ENCODE measurements at regions not wholly inside any gene's neighbourhood (a gene's known extent, or its start where the extent isn't known, plus 50 kb on each side); places are given as distances from the start of the nearest gene placed in this dataset.

DNA sequence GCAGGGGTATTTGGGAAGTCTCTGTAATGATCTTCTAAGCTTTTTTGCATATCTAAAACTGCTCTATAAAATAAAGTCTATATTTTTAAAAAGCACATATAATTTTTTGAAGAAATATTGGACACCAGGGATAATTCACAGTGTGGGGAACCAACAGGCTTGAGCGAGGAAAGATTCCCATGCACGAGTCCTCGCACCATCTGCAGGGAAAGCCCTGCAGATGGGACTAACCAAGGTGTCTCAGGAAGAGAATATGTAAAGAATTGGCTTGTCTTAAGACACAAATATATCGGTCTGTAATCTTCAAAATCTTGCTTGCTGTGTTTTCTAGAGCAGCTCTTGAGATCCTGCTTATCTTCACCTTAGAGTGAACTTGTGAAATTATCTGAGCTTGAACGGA lies 77.2 kb upstream of the SEMA6D start (continued):
- no peak for TF ChIP-seq CUX1 (IDR thresholded peaks at IDR 0.05; ENCODE audit: insufficient replicate concordance, low read depth, low read length)

DNA sequence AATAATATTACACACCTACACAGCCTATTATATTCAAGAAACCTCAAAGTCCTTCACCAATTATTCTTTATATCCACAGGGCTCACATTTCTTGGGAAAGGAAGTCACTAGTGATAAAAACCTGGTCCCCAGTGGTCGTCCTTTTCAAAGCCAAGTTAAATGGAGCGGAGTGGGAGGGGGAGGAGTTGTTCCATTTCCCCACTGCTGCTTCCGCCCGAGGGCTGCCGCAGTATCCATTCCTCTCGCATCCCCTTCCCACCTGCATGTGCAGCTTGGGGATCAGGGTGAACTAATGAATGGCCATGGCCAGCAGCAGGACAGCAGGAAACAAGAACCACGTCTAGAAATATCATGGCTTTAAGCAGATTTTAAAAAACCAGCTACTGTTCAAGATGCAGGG lies 76.4 kb upstream of the SEMA6D start:
- ATAC-seq (no peak), DNase-seq (ENCODE audit: low read depth, low spot score) (no peak), FAIRE-seq (no peak)
- H4K20me1 ChIP-seq (ENCODE audit: control insufficient read depth, insufficient read depth), result no peaks in the 10 kb centered on the region
- H3K9me3 ChIP-seq (replicated peaks; ENCODE audit: control insufficient read depth, insufficient read depth, low read length), result no peaks in the 10 kb centered on the region
- H3K27ac ChIP-seq (ENCODE audit: control insufficient read depth, insufficient read depth), result no peak overlapping the region
- in situ Hi-C loops (cut with MboI), result no loop called here
- no peak overlapping the region for H3K4me2 ChIP-seq (ENCODE audit: control insufficient read depth, insufficient read depth)
- H2AFZ ChIP-seq (ENCODE audit: control insufficient read depth, low read depth, low read length), result no peak overlapping the region
- H3K9ac ChIP-seq (ENCODE audit: control insufficient read depth, insufficient read depth, low read length), result no peak overlapping the region
- H3K79me2 ChIP-seq (ENCODE audit: control insufficient read depth, insufficient read depth, low read length), result no peaks in the 10 kb centered on the region
- ChIA-PET POLR2A (no interaction called here), SMC1A (ENCODE audit: uncharacterized antibody, unreplicated experiment) (interaction anchor here (0.6 kb wide), 1 partner anchor 106 kb away, joined by 3 read pairs; no protein-coding TSS in a partner anchor), CTCF (interaction anchor here (1.1 kb wide), 1 partner anchor 9 kb away, joined by 3 read pairs; no protein-coding TSS in a partner anchor), RAD21 (ENCODE audit: unreplicated experiment) (interaction anchor here (0.6 kb wide), 1 partner anchor 47 kb away, joined by 5 read pairs; no protein-coding TSS in a partner anchor)
- 43% methylated on average over 7 of the region's 7 CpGs for WGBS (ENCODE audit: insufficient coverage, insufficient replicate concordance, low lambda C conversion rate, missing lambda C conversion rate)
- H3K4me1 ChIP-seq (ENCODE audit: control insufficient read depth, insufficient read depth, low read length), result no peaks in the 10 kb centered on the region
- no peak overlapping the region for H3K4me3 ChIP-seq
- H3K27me3 ChIP-seq (replicated peaks in 1 of 2; ENCODE audit: control insufficient read depth in 2 of 2, insufficient read depth in 2 of 2, low read length in 1 of 2), result no peaks in the 10 kb centered on the region; a peak in 1 of 4 replicates
- TF ChIP-seq TBL1XR1 (IDR thresholded peaks at IDR 0.05; ENCODE audit: low read depth, low read length), result no peak
- no peak for TF ChIP-seq SUZ12 (IDR thresholded peaks at IDR 0.05; ENCODE audit: unreplicated experiment)
- TF ChIP-seq ATF7 (IDR thresholded peaks at IDR 0.05; ENCODE audit: low read depth), result no peak
- TF ChIP-seq NBN (IDR thresholded peaks at IDR 0.05), result no peak
- no peaks in the 10 kb centered on the region for H3K36me3 ChIP-seq (ENCODE audit: control insufficient read depth in 2 of 2, insufficient read depth in 2 of 2, low read length in 1 of 2)
- no TSS peak for BruUV-seq (replicated peaks)
- intact Hi-C loops (cut with micrococcal nuclease; ENCODE audit: unreplicated experiment), result no loop called here

Data from GM12878 (cell line).